ENCODE measurements at regions not wholly inside any gene's neighbourhood (a gene's known extent, or its start where the extent isn't known, plus 50 kb on each side); places are given as distances from the start of the nearest gene placed in this dataset.

DNA sequence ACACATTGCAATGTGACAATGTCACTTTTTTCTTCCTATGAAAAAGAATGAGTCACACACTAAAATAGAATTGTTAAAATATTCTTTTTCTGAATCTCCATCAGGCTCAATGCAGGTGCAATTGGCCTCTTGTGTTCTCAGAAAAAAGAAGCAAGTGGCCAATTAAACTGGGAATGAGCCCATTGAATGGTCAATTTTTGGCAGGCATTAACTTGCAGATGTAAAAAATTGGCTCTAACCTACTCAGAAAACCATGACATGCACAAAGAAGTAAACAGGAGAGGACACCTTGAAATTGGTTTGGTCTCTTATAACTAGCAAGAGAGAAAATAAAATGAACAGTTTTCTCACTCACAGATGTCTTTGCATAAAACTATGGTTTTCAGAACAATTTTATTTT lies 820.8 kb downstream of the TBL1XR1 start:
- TF ChIP-seq, protein P1, sequence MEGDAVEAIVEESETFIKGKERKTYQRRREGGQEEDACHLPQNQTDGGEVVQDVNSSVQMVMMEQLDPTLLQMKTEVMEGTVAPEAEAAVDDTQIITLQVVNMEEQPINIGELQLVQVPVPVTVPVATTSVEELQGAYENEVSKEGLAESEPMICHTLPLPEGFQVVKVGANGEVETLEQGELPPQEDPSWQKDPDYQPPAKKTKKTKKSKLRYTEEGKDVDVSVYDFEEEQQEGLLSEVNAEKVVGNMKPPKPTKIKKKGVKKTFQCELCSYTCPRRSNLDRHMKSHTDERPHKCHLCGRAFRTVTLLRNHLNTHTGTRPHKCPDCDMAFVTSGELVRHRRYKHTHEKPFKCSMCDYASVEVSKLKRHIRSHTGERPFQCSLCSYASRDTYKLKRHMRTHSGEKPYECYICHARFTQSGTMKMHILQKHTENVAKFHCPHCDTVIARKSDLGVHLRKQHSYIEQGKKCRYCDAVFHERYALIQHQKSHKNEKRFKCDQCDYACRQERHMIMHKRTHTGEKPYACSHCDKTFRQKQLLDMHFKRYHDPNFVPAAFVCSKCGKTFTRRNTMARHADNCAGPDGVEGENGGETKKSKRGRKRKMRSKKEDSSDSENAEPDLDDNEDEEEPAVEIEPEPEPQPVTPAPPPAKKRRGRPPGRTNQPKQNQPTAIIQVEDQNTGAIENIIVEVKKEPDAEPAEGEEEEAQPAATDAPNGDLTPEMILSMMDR (IDR thresholded peaks at IDR 0.05; ENCODE audit: unreplicated experiment), result no peak
- Mint-ChIP-seq H3K4me3 (ENCODE audit: unreplicated experiment) (no peak overlapping the region), H3K36me3 (ENCODE audit: insufficient read depth, unreplicated experiment) (no peaks in the 10 kb centered on the region), H3K27ac (ENCODE audit: low read depth, unreplicated experiment) (no peak overlapping the region), H3K4me1 (ENCODE audit: insufficient read depth, unreplicated experiment) (no peaks in the 10 kb centered on the region), H3K27me3 (ENCODE audit: insufficient read depth, unreplicated experiment) (no peaks in the 10 kb centered on the region), H3K9me3 (ENCODE audit: unreplicated experiment) (no peaks in the 10 kb centered on the region)
- POLR2A ChIA-PET, result no interaction called here
- intact Hi-C loops (cut with micrococcal nuclease), result no loop called here
- no TSS peak for BruUV-seq (replicated peaks)
- CTCF ChIA-PET, result no interaction called here
- DNase-seq (ENCODE audit: unreplicated experiment), result no peak

DNA sequence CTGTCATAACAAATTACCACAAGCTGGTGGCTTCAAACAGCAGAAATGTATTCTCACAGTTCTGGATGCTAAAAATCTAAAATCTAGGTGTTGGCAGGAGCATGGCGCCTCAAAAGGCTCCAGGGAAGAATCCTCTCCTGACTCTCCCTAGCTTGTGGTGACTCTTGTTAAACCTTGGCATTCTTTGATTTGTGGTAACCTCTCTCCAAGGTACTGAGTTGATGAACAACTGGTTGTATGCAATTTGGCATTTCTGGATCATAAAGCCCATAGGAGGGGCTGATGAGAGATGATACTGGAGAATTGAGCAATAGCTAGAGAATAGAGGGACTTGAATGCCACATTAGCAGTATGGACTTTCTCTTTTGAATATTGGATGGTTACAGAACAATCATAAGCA lies 821.8 kb downstream of the TBL1XR1 start:
- H3K36me3 Mint-ChIP-seq (ENCODE audit: insufficient read depth, unreplicated experiment), result no peaks in the 10 kb centered on the region
- H3K9me3 Mint-ChIP-seq (ENCODE audit: unreplicated experiment), result no peaks in the 10 kb centered on the region
- ChIA-PET CTCF (interaction anchor here (0.6 kb wide), 1 partner anchor 79 kb away, joined by 3 read pairs; no protein-coding TSS in a partner anchor), POLR2A (no interaction called here)
- H3K4me1 Mint-ChIP-seq (ENCODE audit: insufficient read depth, unreplicated experiment), result no peaks in the 10 kb centered on the region
- H3K27me3 Mint-ChIP-seq (ENCODE audit: insufficient read depth, unreplicated experiment), result no peaks in the 10 kb centered on the region
- no TSS peak for BruUV-seq (replicated peaks)
- TF ChIP-seq, protein P1 (IDR thresholded peaks at IDR 0.05; ENCODE audit: unreplicated experiment), result no peak
- peak; percentile 14 for DNase-seq (ENCODE audit: unreplicated experiment)
- H3K27ac Mint-ChIP-seq (ENCODE audit: low read depth, unreplicated experiment), result no peak overlapping the region
- intact Hi-C loops (cut with micrococcal nuclease), result no loop called here
- H3K4me3 Mint-ChIP-seq (ENCODE audit: unreplicated experiment), result no peak overlapping the region

DNA sequence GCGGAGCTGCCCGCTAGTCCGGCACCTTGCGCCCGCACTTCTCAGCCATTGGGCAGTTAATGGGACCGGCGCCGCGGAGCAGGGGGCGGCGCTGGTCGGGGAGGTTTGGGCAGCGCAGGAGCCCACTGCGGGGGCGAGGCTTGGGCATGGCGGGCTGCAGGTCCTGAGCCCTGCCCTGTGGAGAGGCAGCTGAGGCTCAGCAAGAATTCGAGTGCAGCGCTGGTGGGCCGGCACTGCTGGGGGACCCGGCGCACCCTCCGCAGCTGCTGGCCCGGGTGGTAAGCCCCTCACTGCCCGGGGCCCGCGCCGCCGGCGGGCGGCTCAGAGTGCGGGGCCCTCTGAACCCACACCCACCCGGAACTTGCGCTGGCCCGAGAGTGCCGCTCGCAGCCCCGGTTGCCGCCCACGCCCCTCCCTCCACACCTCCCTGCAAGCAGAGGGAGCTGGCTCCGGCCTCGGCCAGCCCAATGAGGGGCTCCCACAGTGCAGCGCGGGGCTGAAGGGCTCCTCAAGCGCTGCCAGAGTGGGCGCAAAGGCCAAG lies 835.0 kb downstream of the TBL1XR1 start:
- H3K4me3 Mint-ChIP-seq (ENCODE audit: unreplicated experiment), result no peak overlapping the region
- H3K27ac Mint-ChIP-seq (ENCODE audit: low read depth, unreplicated experiment), result no peak overlapping the region
- POLR2A ChIA-PET, result interaction anchor here (0.7 kb wide), 1 partner anchor 359 kb away, joined by 3 read pairs; no protein-coding TSS in a partner anchor
- no peak for DNase-seq (ENCODE audit: unreplicated experiment)
- H3K4me1 Mint-ChIP-seq (ENCODE audit: insufficient read depth, unreplicated experiment), result no peaks in the 10 kb centered on the region
- H3K36me3 Mint-ChIP-seq (ENCODE audit: insufficient read depth, unreplicated experiment), result no peaks in the 10 kb centered on the region
- CTCF ChIA-PET, result no interaction called here
- no peaks in the 10 kb centered on the region for H3K9me3 Mint-ChIP-seq (ENCODE audit: unreplicated experiment)
- H3K27me3 Mint-ChIP-seq (ENCODE audit: insufficient read depth, unreplicated experiment), result no peaks in the 10 kb centered on the region
- TF ChIP-seq, protein P1 (IDR thresholded peaks at IDR 0.05; ENCODE audit: unreplicated experiment), result no peak
- no TSS peak for BruUV-seq (replicated peaks)
- intact Hi-C loops (cut with micrococcal nuclease), result no loop called here

DNA sequence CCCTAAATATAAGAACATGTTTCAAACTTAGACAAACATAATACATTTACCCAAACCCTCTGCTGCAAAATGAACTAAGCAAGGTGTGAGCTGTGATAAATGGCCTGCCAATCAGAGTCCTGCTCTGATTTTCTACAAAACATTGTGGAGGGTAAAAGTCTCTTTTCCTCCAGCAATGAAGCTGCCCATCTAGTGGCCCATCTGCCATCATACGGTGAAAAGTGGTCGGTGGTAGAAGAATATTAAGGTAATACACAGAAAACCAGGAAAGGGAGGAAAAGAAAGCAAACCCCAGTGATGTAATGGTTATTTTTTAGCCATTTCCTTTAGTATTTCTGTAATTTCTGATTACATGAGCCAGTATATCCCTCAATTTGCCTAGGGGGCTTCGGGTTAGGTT lies 838.1 kb downstream of the TBL1XR1 start:
- TF ChIP-seq, protein P1 (IDR thresholded peaks at IDR 0.05; ENCODE audit: unreplicated experiment), result no peak
- Mint-ChIP-seq H3K27me3 (ENCODE audit: insufficient read depth, unreplicated experiment) (no peaks in the 10 kb centered on the region), H3K4me1 (ENCODE audit: insufficient read depth, unreplicated experiment) (no peaks in the 10 kb centered on the region), H3K9me3 (ENCODE audit: unreplicated experiment) (no peaks in the 10 kb centered on the region), H3K27ac (ENCODE audit: low read depth, unreplicated experiment) (no peak overlapping the region), H3K4me3 (ENCODE audit: unreplicated experiment) (no peak overlapping the region), H3K36me3 (ENCODE audit: insufficient read depth, unreplicated experiment) (no peaks in the 10 kb centered on the region)
- POLR2A ChIA-PET, result no interaction called here
- no TSS peak for BruUV-seq (replicated peaks)
- DNase-seq (ENCODE audit: unreplicated experiment), result no peak
- intact Hi-C loops (cut with micrococcal nuclease), result no loop called here
- CTCF ChIA-PET, result no interaction called here

Measured in MCF 10A (cell line).